Right lobe of liver (tissue), 4 donors: ENCODE measurements at regions not wholly inside any gene's neighbourhood (a gene's known extent, or its start where the extent isn't known, plus 50 kb on each side); places are given as distances from the start of the nearest gene placed in this dataset.

Experiments
- CTCF ChIP-seq, 4 donors: fragments of 200-600 bp in 3 of 4; fragments of 450-650 bp in 1 of 4; IDR thresholded peaks; one replicate each; pipeline versions ENCODE4 v1.5.1 to v1.8.0; 2016 to 2022; ENCODE audit warnings: antibody characterized with exemption in 4 of 4, mild to moderate bottlenecking in 2 of 4
- POLR2A ChIP-seq: fragments of 450-650 bp; IDR thresholded peaks from one replicate; pipeline ENCODE4 v1.6.1; 2017; ENCODE audit warnings: antibody characterized with exemption, mild to moderate bottlenecking
- donor health status: DM: no; HTN: no; CAD: no.
- donor health status: DM: no; HTN: no; CAD: no.
- donor health status: DM: no; HTN: yes; CAD: no.

- no peak for TF ChIP-seq POLR2A
- no peak for TF ChIP-seq CTCF (IDR thresholded peaks at IDR 0.05)
These were observed 331.4 kb upstream of the CDH5 start for GRCh38 chr16:66035096-66035495.
